WTC11 (cell line): ENCODE measurements at regions not wholly inside any gene's neighbourhood (a gene's known extent, or its start where the extent isn't known, plus 50 kb on each side); places are given as distances from the start of the nearest gene placed in this dataset.

Source experiments
- CTCF ChIP-seq: fragments of 200-600 bp; IDR thresholded peaks from 2 replicates; pipeline ENCODE4 v1.8.0; 2022; ENCODE audit warnings: antibody characterized with exemption
- E2F1 ChIP-seq: sonication (generic); formaldehyde crosslinking; IDR thresholded peaks from 2 replicates; pipeline ENCODE4 v1.8.0; 2022; ENCODE audit warnings: mild to moderate bottlenecking, missing genetic modification reagents

GRCh38 chr9:7316967-7317366 is 482.6 kb downstream of the DMAC1 start:
- TF ChIP-seq E2F1 (CRISPR knock-in tag) (no peak), CTCF (no peak)
